GM19025 (cell line): ENCODE measurements at regions not wholly inside any gene's neighbourhood (a gene's known extent, or its start where the extent isn't known, plus 50 kb on each side); places are given as distances from the start of the nearest gene placed in this dataset.

Experiments used
- ATAC-seq: cut with Tn5 transposase; IDR thresholded peaks from one replicate; pipeline ENCODE4 v1.9.1; 2021; ENCODE audit warnings: mild to moderate bottlenecking, low read depth, moderate library complexity; ENCODE audit not compliant: unreplicated experiment

DNA sequence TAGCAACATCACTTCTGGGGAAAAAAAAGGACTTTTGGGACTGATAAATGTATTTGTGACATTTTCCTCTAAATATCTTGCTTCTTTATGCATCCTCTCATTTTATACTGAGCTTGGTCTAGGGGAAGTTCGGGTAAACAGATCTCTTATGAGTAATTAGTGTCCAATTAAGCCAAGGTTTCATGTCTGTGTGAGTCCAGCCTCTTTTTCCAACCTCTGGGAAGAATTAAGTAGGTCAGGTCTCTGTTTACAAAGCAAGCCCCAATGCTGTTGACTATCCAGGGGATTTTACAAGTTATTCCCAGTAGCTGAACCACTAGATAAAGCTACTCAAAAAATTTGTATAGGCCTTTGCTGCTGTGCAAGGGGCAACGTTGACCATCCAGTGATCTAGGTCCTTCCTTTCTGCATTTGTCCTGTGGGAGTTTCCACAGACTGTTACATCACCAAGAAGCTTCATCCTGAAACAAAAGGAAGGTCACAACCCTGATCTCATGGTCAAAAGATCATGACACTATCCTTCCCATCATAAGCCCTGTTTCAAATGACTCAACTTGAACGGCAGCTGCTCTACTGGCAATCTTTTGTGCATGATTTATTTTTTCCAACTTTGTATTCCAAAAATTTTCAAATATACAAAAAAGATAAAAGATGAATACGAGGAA, 74.3 kb downstream of the ETS2 start:
- ATAC-seq: no peak

DNA sequence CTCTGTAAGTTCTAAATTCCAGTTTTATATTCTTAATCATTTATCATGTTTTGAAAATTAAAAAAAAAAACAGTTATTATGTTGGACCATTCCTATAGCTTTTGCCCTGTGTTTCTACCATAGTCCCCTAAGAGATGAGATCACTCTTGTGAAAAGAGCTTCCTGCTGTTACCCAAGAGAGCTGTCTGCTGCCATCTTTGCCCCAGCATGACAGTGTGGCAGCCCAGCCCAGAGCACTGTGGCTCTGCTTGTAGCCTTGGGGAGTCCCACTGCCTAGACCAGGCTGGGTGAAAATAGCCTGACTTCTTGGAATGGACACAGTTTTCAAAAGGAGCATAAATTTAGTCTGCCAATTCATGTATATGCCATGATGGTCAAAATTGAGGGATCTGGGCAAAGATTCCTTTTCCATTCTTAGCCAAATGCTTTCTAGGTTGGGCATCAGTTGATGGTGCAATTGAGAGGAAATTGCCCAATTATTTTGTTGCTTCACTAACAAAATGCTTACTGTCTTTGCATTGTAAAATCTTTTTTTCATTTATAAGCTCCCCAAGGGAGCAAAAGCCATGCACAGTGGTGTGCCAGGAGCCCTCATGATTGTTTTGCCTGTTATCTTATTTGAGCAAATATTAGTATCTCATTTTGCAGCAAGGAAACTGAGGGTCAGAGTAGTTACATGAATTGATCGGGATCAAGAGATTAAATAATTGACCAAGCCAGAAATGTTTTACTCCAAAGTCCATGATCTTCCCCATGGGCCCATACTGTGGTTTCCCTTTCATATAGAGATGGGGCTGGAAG, 72.8 kb downstream of the ETS2 start:
- no peak for ATAC-seq

DNA sequence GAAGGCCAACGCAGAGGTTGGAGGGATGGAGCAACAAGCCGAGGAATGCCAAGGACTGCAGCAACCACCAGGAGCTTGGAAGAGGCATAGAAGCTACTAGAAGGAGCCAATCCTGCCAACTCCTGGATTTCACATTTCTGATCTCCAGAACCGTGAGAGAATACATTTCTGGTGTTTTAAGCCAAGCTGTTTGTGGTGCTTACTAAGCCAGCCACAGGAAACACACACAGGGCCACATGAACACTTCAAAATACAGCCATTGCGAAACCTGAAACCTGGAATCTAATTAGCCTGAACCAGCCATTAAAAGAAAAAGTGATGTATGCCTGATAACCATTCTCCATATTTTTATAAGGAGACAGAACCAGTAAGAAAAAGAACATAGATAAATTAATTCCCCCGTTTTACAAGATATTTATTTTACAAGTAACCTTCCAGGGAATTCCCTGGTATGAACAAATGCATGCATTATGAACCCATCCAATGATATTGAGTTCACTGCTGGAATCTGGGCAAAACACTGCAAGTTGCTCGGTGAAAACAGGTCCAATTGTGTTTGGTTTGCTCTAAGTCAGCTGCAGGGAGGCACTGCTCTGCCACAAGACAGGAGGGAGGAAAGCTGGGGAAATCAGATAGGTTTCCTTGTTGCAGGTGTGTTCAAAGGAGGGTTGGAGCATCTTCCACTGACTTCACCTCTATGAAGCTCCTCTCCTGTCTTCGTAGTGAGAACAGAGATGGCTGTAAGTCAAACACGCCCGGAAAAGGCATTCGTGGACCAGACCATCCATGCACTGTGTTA, 70.2 kb downstream of the ETS2 start:
- ATAC-seq: no peak
